Esophagus squamous epithelium (tissue), 4 donors: ENCODE measurements at regions not wholly inside any gene's neighbourhood (a gene's known extent, or its start where the extent isn't known, plus 50 kb on each side); places are given as distances from the start of the nearest gene placed in this dataset.

ENCODE experiments used
- CTCF ChIP-seq, 6 experiments: fragments of 450-650 bp in 4 of 6; fragments of 200-600 bp in 2 of 6; sonication (generic) in 2 of 6; IDR thresholded peaks; one replicate each; pipeline ENCODE4 v1.5.1; 2016 to 2019; ENCODE audit warnings: antibody characterized with exemption in 6 of 6, mild to moderate bottlenecking in 4 of 6, moderate library complexity in 4 of 6
- POLR2A ChIP-seq, 4 donors: fragments of 450-650 bp; IDR thresholded peaks; one replicate each; pipeline ENCODE4 v1.6.1; 2017; ENCODE audit warnings: antibody characterized with exemption in 4 of 4, mild to moderate bottlenecking in 4 of 4, moderate library complexity in 3 of 4

DNA sequence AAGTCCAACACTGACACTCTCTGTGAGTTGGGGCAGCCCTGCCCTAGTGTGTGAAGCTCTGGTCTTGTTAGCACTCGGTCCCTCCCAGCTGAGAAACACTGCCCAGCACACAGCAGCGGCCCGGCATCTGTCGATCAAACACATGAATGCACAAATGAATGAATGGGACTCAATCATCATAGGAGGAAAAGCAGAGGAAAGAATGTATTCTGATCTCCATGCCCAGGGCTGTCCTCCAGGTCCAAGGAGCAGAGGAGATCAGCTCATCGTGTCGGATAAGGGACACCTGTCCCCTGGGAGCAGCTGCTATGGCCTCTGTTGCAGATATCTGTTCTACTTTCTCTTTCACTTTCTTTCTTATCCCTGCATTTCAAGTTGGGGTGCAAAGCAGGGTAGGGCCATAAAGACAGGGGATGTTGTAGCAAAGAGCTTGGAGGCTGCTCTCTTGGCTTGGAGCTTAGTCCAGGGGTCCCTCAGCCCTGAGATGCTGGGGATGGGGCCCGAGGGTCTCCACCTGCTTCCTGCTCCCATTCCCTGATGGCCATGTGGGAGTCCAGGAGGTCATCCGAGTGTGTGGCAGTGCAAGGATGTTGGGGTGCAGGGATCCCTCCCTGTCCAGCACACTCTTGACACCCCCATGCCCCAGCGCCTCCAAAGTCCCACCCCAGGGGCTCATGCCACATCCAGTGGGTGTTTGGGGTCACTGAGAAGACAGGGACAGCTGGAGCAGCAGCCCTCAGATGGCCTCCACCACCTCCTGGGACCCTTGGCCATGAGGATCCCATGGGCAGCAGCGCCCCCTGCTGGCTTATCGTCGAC, 88.2 kb downstream of the IRF8 start:
- TF ChIP-seq CTCF (IDR thresholded peaks at IDR 0.05) = peak in 3 of 6 experiments; percentile 24 to 54 (median 29)
- no peak for TF ChIP-seq POLR2A (IDR thresholded peaks at IDR 0.05)
